GM18873 (cell line): ENCODE measurements at regions not wholly inside any gene's neighbourhood (a gene's known extent, or its start where the extent isn't known, plus 50 kb on each side); places are given as distances from the start of the nearest gene placed in this dataset.

Source experiments
- ATAC-seq: cut with Tn5 transposase; IDR thresholded peaks from one replicate; pipeline ENCODE4 v1.9.1; 2021; ENCODE audit warnings: mild to moderate bottlenecking, moderate library complexity, moderate number of reproducible peaks; ENCODE audit not compliant: unreplicated experiment, low FRiP score

DNA sequence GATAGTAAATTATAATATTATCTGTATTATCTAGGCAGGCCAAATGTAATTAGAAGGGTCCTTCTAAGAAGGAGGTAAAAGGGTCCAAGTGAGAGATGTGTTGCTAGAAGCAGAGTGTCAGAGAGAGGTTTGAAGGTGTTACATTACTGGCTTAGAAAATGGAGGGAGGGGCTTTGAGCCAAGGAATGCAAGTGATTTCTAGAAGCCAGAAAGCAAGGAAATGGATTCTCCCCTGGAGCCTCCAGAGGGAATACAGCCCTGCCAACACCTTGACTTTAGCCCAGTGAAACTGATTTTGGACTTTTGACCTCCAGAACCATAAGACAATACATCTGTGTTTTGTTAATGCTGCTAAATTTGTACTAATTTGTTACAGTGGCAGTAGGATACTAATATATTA is 97.9 kb upstream of the IL6 start:
- no peak for ATAC-seq

DNA sequence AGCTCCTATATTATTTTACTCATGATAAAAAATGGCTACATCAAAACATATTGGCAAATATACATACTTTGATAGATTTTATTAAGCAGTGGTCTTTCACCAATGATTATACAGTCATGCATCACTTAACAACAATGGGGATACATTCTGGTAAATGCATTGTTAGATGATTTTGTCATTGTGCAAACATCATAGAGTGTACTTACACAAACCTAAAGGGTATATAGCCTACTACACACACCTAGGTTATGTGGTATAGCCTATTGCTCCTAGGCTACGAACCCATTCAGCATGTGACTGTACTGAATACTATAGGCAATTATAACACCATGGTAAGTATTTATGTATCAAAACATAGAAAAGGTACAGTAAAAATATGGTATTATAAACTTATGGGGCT is 98.9 kb upstream of the IL6 start:
- no peak for ATAC-seq

DNA sequence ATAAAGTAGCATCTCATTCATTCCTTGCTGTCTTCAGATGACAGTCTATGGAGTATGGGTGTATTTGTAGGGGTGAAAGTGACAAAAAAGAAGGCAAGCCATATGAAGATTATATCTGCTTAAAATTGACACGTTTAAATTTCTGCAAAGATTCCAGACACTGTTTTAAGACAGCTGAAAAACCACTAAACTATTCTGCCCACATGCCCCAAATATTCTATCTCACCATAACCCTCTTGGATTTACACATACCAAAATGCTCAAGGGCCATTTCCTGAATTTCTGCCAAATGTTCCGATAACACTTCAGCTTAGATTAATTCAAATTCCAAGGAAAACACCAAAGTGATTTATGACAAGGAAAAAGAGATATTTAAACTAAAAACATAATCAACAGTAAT is 99.9 kb upstream of the IL6 start:
- ATAC-seq = no peak

DNA sequence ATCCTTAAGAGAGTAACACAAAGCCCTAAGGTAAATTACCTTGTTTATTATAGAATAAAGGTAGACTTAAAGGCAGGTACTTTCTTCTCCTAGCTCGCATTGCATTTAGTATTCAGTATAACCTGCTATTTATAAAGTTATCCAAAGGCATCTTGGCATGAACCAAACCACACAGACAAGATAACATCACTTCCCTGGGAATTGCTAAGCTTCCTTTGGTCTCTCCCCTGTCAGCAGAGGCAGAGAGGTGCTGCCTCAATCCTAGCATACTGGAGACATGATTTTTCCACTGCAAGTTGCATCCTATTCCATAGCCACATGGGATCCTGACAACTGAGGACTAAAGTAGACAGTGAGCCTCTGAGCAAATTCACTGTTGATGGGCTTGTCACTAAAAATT is 101.7 kb upstream of the IL6 start:
- no peak for ATAC-seq

DNA sequence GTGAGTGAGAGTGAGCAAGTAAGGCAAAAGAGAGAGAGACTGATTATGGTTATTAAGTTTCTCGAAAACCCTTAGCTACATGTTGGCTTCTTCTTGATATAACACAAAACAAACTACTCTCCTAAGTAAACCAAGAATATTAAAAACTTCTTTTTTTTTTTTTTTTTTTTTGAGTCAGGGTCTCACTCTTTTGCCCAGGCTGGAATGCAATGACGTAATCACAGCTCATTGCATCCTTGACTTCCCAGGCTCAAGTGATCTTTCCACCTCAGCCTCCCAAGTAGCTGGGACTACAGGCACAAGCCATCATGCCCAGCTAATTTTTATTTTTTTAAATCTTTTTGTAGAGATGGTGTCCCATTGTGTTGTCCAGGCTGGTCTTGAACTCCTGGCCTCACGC is 102.2 kb upstream of the IL6 start:
- ATAC-seq = no peak

DNA sequence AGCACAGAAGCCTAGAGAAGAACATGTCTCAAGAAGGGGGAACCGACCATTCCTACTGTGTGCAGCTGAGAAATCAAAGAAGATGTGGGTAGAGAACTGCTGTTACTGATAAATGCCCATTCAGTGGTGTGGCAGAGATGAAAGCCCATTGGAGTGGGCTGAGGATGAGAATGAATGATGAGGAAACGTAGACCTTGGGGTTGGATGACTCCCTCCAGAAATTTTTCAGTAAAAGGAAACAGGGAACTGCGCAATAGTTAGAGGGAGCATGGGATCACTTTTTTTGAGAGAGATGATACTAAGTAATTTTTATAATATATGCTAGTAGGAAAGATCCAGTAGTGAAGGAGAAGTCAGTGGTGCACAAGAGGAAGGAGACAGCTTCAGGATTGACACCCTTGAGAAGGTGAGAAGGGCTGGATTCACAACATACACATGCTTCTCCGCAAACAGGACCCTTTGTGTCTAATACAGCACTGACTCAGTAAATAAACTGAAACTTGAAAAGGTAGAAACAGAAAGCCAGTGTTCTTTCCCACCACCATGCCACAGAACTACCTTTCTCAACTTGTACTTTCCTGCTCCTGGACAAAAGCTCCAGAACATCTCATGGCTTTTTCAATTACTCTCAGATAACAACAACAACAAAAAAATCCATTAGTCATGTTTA is 104.7 kb upstream of the IL6 start:
- no peak for ATAC-seq

DNA sequence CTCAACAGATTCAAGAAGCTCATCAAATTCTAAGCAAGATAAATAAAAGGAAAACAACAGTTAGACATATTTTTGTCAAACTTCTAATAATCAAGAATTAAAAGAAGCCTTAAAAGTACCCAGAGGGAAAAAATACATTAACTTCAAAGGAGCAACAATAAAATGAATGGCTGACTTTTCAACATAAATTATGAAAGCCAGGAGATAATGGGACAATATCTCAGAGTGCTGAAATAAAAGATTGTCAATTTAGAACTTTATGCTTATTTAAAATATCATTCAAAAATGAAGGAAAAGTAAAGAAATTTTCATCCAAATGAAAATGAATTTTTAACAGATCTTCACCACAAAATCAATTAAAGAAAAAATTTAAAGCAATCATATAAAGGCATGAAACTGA is 108.5 kb upstream of the IL6 start:
- ATAC-seq = no peak

DNA sequence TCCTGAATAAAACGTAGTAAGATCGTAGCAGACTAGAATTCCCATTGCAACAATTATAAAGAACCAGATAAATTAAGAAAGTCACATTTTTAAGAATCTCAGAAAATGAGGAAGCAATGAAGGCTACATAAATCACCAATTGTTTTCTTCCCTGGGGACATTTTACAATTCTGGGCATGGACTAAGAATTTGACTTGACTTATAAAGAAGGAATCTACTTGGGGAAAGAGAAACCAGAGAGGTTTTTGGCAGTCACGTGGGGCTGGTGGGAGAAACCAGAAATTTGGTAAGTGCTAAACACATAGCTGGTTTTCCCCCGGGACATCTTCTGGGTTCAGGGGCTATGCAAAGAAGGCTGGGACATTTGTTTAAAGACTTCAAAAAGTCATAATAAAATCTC is 109.8 kb upstream of the IL6 start:
- ATAC-seq = no peak

DNA sequence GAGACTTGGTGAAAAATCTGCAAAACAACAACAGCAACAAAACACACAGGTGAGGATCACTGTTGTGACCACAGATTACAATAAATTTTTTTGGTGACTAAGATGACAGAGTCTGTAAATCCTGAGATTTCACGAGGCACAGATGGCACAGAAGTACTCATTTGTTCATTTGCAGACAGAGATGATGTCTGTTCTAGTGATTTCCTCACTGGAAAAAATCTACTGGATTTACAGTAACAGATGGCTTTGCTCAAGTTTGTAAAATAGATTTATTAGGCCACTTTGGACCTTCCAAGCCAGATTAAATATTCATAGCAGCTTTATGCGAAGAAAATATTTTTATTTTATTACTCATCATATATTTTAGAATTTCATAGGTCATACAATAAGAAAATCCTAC is 113.5 kb upstream of the IL6 start:
- no peak for ATAC-seq

DNA sequence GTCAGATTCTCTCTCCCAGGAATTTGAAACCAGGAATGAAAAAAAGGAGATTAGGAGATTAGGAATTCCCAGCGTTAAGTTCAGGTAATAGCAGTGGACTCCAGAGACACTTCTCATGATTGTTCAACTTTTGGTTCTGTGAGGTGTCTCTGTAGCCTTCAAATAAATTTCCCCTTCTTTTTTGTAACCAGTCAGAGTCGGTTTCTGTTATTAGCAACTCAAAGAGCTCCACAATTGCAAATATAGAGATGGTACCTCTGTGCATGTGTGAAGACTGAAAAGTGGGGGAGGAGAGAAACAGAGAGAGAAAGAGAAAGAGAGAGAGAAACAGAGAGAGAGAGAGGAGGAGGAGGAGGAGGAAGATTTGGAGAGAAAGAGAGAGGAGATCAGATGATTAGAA is 112.8 kb upstream of the STEAP1B start:
- ATAC-seq = no peak

DNA sequence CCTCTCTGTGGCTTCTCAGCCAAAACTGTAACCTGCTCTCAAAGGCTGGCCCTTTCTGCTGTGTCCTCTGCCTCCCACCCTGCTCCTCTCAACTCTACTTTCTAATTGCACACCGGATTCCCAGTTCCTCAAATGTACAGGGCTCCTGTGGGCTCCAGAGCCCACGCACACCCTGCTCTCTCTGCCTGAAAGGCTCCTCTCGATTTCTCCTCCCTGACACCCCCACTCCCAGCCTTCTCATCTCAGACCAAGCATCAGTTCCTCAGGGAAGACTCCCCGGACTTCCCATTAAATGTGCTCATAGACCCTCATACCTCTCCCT is 111.7 kb upstream of the STEAP1B start:
- no peak for ATAC-seq

DNA sequence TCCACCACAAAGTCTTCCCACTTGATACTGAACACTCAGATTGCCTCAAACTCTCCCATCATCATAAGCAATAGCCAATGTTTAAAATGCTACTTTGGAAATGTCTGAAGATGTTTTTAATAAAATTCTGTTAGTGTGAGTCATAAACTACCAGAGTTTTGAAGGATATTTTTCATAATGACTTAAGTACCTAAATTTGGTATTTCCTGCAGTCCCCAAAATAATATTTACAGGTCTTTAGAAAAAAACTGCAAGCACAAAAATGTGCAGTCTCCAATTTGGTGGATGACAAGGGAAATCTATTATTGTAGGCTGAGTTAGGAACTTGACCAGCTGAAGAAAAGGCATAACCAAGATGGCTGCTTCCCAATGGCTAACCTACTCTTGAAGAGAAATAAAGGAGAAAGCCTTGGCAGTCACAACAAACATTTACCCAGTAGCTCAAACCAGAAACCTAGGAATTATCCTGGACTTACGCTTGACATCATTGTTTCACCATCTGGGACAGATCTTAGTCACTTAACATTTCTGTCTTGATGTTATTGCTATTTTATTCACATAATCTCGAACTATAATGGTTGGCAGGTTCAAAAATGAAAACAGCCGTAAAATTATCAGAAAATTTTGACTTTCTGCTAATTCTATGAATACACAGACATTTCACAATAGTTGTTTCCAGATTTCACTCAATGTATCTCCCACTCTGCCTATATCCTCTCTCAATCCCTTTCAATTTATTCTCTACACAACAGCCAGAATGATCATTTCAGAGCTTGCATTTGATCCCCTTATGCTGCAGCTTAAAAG is 111.2 kb upstream of the STEAP1B start:
- no peak for ATAC-seq

DNA sequence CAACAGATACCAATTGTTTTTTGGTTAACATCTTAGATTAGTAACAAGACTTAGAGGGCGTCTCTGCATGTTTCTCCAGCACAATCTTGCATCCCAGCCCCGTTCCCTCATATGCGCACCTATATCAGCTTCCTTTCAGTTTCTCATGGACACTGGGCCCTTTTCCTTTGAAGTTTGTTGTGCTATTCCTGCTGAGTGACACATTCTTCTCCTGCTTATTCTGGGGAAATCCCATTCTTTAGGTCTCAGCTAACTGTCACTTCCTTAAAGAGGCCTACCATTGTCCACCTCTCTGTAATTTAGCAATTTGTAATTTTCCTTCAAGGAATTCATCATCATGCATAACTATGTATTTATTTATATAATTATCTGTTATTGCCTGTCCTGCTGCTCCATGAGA is 110.3 kb upstream of the STEAP1B start:
- no peak for ATAC-seq

DNA sequence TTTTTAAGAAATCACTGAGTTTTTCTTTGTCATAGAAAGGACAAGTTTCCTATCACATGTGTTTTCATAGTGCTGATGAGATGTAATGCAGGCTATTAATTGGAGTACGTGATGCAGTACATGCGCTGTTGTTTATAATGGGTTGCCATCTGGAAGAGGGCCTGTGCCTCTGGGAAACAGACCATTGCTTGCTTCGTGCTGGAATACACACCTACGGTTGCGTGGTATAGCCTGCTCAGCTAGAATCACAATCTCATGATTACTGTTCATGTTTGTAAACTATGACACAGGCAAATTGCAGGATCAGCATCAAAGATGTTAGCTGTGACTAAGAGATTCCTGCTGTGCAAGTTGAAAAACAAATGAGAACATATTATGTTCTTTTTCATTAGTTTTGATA is 107.2 kb upstream of the STEAP1B start:
- no peak for ATAC-seq

DNA sequence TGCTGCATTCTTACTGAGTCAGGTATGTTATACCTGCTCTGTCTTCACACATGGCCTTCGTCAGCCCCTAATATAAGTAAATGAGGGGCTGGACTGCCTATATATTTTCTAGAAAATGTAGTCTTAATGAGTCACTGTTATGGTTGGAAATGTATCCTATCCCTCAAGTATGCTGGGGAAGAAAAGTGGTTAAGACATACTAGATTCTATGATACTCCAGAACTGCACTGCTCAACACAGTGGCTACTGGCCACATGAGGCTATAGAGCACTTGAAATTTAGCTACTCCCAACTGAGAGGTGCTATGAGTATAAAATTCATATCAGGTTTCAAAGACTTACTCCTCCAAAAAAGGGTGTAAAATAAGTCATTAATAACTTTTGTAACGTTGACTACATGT is 104.3 kb upstream of the STEAP1B start:
- no peak for ATAC-seq

DNA sequence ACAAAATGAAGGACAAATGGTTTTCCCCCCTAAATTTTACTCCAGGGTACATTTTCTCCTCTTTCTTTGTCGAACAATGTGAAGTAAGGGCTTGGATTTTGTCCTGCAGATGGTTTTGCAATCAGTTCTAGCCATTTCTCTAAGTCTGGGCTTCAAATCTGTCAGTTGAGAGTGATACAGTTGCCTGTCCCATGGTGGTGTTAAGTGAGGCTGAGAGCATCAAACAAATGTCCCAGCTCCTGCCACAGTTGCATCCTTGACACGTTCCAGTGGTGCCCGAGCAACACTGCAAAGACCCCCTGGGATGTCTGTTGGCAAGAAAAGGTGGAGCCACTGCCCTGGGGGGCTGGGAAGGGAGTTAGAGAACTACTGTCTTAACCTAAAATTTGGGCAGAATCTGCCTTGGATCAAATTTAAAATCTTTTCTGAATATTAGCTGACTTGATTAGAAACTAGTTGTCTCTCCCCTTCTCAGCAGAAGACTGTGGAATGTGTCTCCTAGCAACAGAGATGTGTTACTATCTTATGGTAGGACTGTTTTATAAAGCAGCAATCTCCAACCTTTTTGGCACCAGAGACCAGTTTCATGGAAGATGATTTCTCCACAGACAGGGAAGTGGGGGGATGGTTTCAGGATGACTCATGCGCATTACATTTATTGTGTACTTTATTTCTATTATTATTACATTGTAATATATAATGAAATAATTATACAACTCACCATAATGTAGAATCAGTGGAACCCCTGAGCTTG is 102.0 kb upstream of the STEAP1B start:
- no peak for ATAC-seq

DNA sequence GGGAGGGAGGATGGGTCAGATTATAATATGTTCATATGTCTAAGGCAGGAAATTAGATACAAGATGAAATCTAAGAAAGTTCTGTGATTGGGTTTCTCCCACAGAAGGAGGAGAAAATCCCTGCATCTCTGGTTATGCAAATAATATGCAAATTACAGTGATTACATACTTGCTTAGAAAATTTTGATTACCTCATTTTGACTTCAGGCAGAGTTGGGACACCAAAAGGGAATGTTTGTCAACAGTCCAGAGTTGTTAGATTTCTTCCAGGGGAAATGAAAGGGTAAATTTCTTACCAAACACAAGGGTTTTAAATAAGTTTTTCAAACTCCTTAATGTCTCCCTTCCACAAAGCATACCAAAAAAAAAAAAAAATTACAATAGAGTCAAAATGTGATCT is 101.4 kb upstream of the STEAP1B start:
- no peak for ATAC-seq

DNA sequence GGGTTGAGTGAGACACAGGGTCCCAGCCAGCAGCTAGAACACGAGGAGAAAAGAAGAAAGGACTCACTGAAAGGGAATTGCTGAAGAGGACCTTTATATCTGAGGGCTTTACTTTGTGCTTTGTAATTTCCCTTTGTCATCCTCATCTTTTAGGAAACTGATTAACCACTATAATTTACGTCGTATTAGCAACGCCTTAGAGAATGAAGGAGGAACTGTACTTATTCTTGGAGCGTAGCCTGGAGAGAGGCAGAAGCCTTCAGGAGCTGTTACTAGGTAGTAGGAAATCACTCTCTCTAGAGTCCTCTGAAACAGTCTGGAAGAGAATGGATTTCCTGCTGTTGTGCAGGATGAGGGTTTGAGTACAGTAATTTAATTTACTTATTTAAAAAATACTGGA is 101.0 kb upstream of the STEAP1B start:
- ATAC-seq = no peak

DNA sequence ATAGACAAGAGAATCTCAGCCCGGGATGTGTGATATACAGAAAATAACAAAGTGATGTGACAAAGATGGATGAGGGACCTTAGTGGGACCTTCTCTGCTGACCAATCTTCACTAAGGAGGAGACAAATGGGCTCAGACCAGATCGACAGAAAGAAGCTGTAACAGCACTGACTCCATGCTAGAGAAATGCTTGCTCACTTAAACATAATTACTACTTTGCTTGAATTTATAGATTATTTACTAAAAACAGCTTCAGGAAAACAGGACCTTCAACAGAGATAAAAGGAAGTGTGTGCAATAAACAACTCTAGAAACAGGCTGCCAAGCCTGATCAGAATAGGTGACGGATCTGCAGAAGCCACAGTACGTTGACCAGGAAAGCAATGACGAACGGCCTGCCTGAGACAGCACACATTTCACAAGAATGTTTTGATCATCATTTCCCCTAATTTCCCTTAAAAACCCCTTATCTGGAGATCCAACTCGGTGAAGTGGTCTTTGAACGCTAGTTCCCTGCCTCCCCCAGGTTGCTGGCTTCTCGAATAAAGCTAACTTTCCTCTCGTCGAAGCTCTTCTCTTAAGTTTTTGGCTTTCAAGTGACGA is 98.4 kb upstream of the STEAP1B start:
- ATAC-seq = no peak

DNA sequence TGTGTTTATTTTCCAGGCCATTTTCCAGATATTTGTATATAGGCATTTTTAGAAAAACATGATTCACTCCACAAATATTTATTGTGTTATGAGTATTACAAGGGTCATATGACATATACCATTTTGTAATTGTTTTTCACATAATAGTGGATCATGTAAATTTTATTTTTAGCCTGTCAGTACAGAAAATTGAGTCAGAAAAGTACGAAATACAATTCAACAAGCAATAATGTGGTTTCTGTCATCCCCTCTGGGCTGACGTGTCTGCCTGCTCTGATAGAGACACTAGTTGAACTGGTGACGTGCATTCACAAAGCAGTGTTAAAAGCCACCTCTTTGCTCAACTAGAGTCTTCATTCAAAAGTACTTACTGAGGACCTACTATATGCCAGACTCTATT is 97.9 kb upstream of the STEAP1B start:
- ATAC-seq = no peak

DNA sequence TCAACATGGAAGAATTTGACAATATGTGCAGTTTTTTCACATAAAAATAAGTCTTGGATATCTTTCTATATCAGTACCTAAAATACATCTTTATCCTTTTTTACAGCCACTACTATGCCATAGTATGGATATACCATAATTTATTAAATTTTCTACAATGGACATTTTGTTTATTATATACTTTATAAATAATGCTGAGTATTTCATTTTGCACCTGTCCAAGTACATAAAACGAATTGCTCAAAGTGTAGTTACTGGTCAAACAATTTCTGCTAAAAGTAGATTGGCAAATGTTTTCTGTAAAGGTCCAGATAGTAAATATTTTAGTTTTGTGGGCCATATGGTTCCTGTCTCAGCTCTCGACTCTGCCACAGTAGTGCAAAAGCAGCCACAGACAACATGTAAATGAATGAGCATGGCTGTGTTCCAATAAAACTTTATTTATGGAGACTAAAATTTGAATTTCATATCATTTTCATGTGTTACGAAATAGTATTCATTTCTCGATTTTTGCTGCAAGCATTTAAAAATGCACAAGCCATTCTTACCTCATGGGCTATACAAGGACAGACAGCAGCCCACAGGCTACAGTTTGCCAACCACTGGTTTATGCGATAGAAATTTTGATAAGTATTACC is 96.9 kb upstream of the STEAP1B start:
- ATAC-seq = no peak
